HG03159 (cell line): ENCODE measurements at regions not wholly inside any gene's neighbourhood (a gene's known extent, or its start where the extent isn't known, plus 50 kb on each side); places are given as distances from the start of the nearest gene placed in this dataset.

Experiments
- ATAC-seq: cut with Tn5 transposase; IDR thresholded peaks from one replicate; pipeline ENCODE4 v1.9.1; 2021; ENCODE audit warnings: mild to moderate bottlenecking, moderate library complexity; ENCODE audit not compliant: unreplicated experiment

DNA sequence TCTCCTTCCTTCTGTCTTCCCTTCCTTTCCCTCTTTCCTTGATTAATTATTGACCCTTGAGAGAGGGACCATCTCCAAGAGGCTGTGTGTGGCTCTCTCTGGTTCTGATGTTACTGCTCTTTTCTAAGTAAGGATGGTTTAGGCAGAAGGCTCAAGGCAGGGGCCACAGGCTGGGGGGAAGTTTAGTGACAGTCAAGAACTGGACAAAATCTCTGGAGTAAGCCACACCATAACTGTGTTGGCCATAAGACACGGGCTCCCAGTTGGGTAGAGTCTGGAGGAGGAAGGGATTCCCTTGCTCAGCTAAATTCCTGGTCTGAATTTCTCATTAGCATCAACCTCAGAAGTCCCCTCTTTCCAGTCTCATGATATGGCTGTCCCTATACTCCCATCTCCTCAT, 74.7 kb downstream of the BUD13 start:
- ATAC-seq, result no peak

DNA sequence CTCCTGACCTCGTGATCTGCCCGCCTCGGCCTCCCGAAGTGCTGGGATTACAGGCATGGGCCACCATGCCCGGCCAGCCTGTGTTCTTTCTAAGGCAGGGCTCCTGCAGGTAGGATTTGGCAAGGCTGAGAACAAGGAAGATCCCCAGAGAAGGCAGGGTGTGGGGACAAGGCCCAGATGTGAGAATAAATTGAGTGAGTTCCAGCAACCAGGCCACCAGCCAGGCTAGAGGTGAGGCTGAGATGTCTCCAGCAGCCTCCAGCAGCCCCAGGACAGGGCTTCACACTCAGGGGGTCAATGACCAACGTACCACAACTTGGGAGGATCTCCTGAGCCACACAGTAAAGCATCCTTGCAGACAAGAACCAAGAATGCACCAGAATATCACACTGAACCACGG, 75.1 kb downstream of the BUD13 start:
- ATAC-seq, result no peak

DNA sequence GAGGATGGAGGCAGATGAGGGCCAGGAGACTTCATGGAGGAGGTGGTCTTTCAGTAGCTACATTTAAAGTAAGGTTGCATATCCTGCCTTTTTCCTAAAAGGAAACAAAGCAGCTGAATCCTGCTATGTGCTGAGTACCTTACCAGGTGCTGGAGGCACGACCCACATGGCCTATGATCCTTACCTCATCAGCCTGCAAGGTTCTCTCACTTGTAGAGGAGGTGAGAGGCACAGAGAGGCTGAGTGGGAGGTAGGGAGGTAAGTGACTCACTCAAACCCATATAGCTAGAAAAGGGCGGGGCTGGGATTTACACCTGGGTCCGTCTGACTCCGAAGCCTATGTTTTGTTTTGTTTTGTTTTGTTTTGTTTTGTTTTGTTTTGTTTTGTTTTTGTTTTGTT, 75.8 kb downstream of the BUD13 start:
- ATAC-seq, result no peak

DNA sequence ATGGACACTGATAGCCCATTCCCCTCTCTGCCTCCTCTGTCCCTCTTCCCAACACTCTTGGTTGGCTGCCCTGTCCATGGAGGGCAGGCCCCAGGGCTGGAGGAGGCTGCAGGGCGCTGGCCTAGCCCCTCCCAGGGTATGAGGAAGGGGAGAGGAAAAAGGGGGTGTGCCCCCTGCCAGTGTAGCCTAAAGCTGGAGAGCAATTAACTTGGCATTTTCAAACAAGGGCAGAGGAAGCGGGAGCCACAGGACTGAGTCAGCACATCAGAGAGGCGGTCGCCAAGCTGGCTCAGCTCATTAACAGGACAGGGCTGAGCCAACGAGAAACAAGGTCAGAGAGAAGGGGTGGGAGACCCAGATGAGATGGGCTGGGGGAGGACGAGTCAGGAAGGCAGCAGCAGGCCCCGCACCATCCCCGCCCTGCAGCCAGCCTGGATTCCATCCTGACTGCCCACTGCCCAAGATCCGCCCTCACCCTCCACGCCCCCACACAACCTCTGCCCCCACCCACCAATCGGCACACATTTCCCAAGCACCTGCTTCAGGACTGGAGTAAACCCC, 76.3 kb downstream of the BUD13 start:
- ATAC-seq, result no peak

DNA sequence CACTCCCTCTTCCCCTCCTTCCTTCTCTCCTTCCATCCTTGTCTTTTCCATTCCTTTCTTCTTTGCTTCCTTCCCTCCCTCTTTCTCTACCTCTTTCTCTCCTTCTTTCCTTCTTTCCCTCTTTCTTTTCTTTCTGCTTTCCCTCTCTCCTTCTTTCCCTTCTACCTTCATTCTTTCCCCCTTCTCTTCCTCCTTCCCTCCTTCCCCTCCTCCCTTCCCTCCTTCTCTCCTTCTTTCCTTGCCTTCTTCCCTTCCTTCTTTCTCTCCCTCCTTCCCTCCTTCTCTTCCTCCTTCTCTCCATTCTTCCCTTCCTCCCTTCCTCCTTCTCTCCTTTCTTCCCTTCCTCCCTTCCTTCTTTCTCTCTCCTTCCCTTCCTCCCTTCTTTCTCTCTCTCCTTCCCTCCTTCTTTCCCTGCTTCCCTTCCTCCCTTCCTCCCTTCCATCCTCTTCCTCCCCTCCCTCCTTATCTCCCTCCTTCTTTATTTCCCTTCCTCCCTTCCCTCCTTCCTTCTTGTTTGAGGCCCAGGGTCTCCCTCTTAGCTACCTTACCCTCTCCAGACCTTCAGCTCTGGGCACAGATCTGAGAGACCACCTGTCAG, 77.0 kb downstream of the BUD13 start:
- ATAC-seq, result no peak

DNA sequence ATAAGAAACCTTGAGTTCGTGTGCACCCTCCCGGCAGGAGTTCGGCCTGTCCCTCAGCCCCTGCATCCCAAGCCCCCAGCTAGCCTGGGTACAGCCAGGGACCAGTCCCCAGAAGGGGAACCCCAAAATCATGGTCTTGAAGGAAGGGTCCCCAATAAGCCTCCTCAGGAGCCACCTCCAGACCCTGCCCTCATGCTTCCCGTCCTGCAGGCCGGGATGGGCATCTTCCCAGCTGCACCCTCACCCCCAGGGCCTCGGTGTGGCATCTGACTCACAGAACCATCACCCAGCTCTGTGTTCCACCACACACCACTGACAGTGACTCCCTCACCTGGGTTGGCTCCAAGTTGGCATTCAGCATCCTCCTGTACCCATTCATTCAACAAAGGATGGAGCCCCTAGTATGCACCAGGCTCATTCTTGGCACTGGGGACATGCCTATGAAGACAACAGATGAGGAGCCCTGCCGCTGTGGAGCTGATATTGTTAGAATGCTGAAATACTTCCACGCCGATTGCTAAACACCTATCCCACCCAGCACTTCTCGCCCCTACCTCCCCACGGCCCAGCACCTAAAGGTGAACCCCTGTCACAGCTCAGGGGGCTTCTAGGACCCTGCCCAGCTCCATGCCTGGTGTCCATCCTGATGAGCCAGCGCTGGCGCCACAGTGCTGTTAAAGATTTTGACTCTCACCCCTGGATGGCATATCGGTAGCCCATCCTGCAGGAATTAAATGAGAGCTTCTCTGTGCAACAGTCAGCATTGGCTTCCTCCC, 77.8 kb downstream of the BUD13 start:
- no peak for ATAC-seq

DNA sequence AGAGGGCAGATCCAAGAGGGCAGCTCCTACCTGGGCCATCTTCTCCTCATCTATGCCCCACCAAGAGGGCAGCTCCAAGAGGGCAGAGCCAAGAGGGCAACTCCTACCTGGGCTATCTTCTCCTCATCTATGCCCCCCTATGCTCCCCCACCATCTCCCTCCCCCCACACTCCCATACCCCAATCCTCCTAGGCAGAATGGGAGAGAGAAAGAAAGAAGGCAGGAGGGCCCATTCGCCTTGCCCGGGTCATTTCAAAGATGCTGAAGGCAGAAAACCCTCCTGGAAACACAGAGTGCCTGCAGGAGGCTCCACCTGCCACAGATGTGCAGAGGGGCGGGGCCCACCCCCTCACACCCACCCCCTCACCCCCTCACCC, 78.5 kb downstream of the BUD13 start:
- ATAC-seq, result no peak

DNA sequence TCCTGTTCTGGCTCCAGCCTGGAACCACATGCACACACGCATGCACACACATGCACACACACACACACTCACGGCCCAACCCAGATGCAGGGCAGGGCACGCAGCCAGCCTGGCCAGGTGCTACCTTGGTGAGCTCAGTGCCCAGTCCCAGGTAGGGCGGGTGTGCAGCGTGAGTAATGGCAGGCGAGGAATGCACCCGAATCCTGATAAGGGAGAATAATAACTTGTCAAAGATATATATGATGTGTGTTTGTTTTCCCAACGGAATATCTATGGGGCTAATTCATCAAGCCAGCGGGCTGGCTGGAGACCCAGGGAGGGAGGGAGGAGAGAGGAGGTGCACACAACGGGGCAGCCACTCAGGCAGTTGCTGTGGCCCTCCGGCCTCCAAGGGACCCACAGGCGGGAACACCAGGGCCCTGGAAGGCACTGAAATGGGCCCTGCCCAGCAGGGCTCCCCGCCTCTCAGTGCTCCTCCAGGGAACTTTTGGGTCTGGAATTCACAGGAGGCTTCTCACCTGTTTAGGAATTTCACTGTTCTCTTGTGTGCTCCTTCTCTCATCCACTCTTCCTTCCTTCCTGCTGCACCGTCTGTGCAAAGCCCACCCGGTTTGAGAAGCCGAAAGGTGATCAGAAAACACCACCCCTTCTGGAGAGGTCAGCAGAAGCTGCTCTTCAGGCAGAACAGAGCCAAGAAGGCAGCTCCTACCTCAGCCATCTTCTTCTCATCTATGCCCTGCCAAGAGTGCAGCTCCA, 79.0 kb downstream of the BUD13 start:
- no peak for ATAC-seq

DNA sequence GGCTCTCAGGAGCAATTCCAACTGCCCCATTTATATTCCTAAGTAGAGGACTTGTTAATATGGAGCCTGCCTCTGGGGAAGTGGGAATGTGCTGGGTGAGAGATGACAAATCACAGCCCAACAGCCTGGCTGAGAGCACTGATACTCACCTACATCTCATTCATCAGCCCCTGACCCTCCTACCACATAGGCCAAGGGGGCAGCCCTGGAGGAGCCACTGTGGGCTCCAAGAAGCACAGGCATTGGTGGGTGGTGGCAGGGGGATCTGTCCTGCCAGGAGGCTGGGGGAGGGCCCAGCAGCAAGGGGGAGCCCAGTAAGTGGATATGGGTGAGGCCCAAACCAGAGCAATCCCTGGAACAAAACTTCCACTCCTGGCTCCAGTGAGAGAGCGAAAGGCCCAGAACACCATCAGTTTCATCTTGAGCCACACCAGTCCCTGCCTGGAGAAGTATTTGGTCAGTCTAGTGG, 79.7 kb downstream of the BUD13 start:
- no peak for ATAC-seq

DNA sequence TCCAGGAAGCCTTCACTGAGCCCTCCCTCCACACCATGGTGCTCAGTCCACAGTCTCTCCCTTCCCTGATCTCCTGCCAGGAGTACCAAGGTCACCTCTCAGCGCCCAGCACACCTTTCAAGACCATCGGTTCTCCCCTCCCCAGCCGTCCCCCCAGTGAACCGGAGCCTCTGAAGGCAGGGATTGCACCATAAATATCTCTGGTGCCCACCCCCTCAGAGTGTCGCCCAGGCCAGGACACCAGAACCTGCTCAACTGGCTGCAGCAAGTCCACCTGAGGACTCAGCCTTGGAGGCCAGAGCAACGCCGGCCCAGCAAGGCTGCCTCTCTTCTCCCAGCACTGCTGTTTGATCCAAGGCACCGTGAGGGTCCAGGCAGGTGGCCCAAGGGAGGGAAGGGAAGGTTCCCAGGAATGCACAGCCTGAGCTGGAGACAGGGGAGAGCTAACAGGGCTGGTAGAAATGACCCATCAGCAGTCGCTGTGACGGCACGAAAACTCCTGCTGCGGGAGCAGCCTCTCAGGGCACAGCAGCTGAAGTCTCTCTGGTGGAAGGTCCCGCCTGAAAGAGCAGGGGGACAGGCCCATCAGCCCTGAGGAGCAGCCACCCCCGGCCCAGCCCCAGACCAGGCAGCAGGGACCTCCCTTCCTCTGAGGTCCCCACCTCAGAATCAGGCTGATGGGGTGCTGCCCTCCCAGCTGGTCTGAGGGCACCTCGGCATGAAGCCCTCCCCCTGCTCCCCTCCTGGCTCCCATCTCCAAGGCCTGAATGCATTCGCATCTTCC, 80.3 kb downstream of the BUD13 start:
- ATAC-seq, result no peak

DNA sequence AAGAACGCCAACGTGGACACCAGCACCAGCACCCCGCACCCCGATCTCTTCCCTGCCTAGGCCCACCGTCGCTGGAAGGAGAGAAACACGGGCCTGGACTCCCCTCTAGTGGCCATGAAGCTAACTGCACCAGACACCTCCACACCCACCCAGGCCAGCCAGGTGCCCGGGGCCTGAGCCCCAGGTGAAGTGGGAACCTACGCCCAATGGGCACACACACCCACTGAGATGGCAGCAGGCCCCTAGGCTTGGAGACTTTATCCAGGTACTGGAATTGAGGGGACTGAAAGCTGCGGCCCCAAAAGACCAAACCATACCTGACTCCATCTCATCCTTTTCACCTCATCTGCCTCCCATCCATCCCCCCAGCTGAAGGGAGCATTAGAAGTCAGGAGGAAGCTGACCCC, 81.0 kb downstream of the BUD13 start:
- ATAC-seq, result peak; percentile 68

DNA sequence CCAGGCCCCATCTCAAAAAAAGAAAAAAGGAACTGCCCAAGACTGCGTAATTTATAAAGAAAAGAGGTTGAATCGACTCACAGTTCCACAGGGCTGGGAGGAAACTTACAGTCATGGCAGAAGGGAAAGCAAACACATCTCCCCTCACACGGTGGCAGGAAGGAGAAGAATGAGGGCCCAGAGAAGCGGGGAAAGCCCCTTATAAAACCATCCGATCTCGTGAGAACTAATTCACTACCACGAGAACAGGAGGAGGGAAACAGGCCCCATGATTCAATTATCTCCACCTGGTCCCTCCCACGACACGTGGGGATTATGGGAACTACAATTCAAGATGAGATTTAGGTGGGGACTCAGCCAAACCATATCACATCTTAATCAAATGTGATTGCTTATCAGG, 82.2 kb downstream of the BUD13 start:
- no peak for ATAC-seq

DNA sequence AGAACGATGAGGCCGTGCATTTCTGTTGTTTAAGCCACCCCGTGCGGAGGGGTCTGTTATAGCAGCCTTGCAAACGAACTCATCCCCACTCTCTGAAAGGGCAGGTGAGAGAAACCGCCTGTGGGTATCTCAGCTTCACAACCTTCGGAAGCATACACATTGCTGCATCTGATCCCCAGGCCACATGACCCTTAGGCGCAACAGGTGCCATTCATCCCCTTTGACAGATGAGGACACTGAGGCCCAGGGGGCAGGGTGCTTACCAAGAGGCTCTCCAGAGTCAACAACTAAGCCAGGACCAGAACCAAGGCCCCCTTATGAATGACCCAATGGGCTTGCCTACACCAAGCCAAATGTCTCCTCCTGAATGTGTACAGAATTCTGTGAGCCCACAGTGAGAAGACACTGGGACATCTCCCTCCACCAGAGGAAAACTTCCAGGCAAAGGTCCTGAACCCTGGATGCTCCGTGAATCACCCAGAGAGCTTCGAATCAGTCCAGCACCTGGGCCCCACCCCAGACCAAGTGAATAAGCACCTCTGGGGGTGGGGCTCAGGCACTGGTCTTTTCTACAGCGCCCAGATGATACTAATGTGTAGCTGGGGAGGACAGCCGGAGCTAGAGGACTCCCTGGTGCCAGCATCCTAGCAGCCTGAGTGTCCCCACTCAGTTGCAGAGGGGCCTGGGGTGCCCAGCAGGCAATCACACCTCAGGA, 83.2 kb downstream of the BUD13 start:
- no peak for ATAC-seq

DNA sequence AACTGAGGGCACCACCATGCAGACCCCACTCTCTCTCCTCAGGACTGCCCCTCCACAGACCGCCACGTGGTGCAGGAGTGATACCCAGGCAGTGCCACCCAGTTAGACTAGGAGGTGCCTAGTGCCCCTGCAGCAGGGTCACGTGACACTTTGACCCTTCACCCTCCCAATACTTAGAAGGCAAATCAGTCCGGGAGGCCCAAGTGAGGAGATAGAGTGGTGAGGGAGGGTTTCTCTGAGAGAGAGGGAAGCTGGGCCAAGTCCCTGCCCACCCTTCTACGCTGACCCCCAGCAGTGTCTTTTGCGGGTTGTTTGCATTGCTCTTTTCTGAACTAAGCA, 84.6 kb downstream of the BUD13 start:
- ATAC-seq, result no peak

DNA sequence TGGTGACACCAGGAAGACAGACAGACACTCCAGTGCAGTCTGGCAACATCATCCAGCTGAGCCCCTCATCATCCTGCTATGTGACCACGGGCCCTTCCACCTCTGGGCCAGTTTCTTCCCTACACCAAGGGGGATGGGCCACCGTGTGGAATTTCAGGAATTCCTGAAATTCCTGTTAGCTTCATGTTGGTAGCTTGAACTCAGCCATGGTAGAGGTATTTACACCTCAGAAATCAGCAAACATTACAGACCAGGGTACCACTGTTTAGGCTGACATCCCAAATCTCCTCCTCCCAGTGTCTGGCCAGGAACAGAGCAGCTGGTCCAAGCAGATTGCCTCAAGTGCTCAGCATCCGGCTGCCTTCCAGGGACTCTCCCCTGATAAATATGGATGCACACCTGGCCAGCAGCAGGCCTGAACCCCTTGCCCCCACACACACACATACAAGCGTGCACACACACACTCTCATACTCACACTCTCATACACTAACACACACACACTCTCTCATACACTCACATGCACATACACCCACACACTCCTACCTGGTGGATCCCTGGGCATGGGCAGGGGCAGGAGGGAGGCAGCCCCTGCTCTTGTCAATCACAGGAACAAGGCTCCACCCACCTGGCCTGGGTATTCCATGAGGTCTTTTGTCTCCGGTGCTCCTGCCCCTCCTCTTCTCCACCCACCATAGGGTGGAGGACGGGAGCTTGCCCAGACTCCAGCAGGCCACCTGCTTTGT, 85.2 kb downstream of the BUD13 start:
- ATAC-seq, result no peak

DNA sequence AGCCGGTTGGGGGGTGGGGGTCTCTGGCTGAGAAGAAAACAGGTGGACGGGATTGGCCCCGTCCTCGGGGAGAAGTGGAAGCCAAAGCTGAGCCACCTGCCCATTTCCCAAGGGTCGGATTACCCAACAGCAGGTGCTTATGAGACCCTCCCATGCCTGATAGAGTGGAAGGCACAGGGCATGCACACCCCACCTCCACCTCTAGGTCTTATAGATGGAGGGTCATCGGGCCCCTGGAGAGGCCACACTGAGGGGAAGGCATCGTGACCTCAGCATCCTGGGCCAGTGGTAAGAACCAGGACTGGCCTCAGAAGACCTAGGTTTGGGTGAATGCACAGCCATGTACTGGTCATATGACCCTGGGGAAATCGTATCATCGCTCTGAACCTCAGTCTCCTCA, 85.9 kb downstream of the BUD13 start:
- no peak for ATAC-seq

DNA sequence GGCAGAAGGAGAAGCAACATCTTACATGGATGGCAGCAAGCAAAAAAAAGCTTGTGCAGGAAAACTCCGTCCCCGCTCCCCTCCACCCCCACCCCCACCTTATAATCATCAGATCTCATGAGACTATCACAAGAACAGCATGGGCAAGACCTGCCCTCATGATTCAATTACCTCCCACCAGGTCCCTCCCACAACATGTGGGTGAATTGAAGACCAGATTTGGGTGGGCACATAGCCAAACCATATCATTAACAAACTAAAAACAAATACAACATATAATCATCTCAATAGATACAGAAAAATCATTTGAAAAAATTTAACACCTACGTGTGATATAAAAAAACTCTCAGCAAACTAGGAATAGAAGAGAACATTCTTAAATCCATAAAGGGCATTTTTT, 88.8 kb downstream of the BUD13 start:
- no peak for ATAC-seq

DNA sequence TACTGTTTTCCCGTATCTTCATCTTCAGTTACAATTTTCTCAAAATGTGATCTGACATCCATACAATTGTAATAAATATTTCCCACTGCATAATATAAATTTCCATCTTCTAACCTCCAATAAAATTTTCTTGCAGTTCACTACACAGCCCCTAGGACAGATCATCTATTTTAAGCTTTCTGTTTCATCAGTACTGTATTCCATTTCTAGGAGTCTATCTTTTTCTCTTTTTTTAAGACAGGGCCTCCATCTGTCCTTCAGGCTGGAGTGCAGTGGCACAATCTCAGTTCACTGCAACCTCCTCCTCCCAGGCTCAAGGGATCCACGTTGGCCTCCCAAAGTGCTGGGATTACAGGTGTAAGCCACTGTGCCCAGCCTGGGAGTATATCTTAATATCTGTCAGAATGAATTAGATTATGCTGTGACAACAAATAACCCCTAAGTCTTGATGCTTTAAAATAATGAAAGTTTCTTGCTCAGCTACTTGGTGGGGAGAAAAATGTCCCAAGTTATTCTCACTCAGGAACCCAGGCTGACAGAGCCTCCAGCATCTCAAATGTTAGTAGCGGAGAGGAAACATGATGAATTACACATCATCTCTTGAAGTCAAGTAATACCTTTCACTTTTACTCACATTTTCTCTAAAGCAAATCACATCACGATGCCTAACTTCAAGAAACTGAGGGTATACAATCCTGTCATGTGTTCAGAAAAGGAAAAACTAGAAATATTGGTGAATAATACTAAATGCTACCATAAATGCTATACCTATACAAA, 92.2 kb downstream of the BUD13 start:
- no peak for ATAC-seq

DNA sequence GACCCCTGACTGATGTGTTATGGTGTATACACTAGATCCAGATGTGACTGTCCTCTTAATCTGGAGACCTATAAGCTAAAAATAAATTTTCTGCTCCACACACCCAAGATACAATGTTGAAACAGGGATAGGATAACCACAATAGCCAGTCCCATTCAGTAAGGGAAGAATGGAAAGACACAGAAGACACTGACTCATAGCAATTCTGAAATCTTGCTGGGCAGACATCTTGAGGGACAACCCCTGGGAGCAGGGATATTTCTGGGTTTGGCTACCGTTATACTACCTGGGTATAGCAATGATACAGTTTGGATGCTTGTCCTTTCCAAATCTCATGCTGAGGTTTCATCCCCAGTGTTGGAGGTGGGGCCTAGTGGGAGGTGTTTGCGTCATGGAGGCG, 93.9 kb downstream of the BUD13 start:
- no peak for ATAC-seq
